HG02938 (cell line): ENCODE measurements at regions not wholly inside any gene's neighbourhood (a gene's known extent, or its start where the extent isn't known, plus 50 kb on each side); places are given as distances from the start of the nearest gene placed in this dataset.

ENCODE experiments used
- ATAC-seq: cut with Tn5 transposase; IDR thresholded peaks from one replicate; pipeline ENCODE4 v1.9.1; 2021; ENCODE audit warnings: mild to moderate bottlenecking, moderate library complexity; ENCODE audit not compliant: unreplicated experiment

GRCh38 chr18:76647322-76647721 is 152.3 kb upstream of the ZNF516 start:
- no peak for ATAC-seq

GRCh38 chr18:76644580-76644979 is 149.5 kb upstream of the ZNF516 start:
- ATAC-seq, result no peak

DNA sequence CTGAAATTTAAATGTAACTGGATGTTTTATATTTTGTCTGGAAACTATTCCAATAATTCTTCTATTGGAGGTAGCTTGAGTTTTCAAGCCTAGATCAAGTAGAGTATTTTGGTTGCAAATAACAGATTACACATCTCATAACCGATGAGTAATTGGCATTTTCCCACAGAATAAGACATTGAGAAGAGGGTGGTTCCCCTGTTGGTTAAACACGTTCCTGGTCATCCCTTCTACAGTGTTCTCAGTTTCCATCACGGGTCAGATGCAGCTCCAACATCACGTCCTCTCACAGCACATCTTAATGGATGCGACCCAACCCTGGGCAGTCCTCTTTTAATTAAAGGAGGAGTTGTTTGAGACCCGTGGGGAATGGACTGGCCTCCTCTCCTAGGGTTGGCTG is 149.0 kb upstream of the ZNF516 start:
- no peak for ATAC-seq

- no peak for ATAC-seq
These were observed 148.2 kb upstream of the ZNF516 start for GRCh38 chr18:76643199-76643598.

DNA sequence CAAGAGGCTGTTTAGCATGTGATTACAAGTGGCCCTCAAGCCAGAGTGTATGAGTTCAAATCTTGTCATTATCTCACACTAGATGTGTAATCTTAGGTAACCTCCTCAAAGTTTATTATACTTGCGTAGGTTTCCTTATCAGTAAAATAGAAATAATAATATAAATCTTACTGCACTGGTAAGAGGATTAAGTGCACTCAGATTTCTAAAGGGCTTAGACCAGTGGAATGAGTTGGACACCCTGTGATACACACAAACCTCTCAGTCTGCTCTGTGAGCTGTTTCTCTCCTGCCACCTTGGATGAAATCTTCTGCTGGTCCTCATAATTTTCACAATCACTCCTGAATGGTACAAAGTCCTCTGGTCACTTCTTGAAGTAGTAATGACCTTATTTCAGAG is 145.4 kb upstream of the ZNF516 start:
- ATAC-seq, result no peak

DNA sequence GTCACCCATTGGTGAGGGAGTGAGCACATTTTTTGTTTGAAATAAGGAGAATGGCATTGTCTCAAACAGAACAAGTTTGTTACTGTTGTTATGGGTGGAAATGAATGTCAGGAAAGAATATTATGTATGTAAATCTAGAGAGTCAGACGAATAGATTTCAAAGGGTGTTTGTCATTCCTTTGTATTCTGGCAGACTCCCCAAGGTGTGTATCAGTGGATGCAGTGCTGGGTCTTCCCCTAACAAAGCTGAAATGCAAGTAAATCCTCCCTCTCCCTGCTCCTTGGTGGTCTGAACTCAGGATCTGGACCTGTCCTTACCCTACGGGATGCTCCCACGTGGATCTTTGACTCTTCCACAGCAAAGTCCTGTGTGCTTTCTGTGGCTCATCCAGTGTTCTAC is 139.5 kb upstream of the ZNF516 start:
- no peak for ATAC-seq

DNA sequence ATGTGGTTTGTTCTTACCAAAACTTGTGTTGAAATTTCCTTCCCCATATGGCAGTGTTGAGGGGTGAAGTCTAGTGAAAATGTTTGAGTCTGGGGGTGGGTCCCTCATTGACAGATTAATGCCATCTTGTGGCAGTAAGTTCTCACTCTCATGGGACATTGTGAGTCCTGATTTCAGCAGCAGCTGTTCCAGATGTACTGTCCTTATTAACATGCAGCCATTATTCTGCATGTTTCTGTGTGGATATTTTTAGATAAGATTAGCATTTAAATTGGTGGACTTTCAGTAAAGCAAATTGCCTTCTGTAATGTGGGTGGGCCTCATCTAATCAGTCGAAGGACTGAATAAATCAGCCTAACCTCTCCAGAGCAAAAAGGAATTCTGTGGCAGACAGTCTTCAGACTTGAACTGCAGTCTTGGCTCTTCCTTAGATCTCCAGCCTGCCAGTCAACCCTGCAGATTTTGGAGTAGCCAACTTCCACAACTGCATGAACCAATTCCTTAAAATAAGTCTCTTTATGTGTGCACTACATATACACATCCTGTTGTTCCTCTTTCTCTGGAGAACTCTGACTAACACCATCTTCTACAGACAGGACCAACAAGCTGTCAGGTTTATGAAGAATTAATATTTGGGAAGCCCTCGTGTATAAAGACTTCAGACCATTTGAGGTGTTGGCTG is 138.7 kb upstream of the ZNF516 start:
- ATAC-seq, result no peak

- ATAC-seq, result no peak
These were observed 132.4 kb upstream of the ZNF516 start for GRCh38 chr18:76627444-76627843.

DNA sequence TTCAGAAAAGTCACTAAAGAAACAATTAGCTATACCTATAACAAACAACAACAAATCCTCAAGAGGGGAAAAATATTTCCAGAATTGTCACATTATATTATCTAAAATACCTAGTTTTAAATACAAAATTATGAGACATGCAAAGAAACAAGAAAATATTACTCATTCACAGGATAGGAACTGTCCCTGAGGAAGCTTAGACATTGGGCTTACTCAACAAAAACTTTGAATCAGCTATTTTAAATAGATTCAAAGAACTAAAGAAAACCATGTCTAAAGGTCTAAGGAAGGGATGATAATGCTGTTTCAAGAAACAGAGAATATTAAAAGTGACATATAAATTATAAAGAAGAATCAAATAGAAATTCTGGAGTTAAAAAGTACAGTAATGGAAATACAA is 131.9 kb upstream of the ZNF516 start:
- ATAC-seq, result no peak

- no peak for ATAC-seq
These were observed 127.6 kb upstream of the ZNF516 start for GRCh38 chr18:76622651-76623050.

DNA sequence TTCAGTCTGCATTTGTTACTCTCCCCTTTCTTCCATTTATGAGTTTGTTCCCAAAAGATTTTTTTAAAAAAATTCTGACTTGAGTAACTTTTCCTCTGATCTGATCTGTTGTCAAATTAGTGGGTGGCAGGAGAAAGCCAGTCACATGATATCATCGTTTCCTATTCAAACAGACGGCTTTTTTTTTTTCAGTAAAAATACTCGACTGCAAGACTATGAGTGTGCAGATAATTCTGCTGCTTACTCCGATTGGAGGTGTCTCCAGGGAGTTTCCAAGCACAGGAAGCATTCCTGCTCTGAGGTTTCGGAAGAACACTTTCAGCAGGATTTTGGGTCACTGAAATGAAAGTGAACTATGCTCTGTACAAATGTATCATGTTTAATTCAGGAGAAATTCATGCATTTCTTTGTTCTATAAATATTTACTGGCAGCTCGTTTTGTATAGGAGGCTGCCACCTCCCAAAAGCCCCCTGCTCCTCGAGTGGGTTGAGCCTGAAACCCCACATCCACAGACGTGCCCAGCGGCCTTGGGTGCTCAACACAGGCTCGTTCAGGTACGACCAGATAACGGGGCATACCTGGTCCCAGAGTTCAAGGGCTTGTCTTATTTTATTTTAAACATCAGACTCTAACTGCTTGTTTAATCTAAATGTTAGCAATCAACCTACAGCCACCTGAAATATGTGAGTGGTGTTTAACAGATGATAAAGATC is 126.9 kb upstream of the ZNF516 start:
- ATAC-seq, result no peak

GRCh38 chr18:76621226-76621625 is 126.2 kb upstream of the ZNF516 start:
- ATAC-seq, result no peak

DNA sequence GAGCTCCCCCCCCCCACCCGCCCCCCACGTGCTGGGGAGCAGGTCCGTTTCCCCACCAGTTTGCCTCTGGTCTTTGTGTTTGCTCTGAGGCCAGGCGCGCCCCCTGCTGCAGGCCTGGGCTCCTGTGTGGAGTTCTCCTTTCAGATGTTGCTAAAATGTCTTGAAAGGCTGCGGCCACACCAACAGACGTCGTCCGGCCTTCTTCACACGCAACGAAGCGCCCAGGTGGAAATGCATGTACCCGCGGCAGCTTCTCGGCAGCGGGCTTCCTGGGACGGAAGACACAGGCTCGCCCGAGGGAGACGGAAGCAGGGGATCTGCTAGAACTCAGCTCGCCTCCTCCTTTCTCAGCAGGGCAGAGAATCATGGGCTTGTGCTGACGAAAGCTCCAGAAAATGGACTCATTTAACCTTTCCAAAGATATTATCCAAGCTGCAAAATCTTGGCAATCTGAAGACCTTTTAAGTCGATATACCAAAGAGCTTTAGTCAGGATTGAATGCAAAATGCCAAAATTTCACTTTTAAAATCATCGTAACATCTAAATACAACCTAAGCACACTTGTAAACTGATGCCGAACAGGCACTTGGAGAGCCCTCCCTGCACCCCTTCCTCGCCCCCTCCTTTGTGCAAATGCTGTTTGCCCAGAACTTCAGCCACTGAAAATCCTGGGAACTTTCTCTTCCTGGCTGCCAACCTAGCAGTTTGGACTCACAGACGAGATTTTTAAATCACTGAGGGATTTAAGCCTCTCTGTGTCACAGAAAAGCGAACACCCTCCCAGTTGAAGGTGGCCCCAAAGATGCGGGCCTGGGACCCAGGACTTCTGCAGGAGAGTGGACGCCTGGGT is 125.5 kb upstream of the ZNF516 start:
- ATAC-seq, result peak; percentile 88

- no peak for ATAC-seq
These were observed 124.7 kb upstream of the ZNF516 start for GRCh38 chr18:76619621-76620315.

DNA sequence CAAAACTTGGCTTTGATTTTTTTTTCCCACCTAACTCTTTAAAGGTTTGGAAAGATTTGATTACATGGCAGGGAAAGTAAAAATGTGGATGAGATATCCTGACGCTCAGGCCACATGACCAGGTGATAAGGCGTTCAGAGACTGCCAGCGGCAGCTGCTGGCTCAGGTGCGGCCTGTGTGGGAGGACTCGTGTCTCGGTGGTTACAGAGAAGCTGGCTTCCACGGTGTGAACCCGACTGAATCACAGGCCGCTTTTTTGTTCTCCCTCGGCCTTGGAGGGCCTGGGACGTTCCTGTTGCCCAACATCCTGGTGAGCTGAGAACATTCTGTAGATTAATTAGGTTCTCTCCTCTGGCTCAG is 124.2 kb upstream of the ZNF516 start:
- ATAC-seq, result no peak

GRCh38 chr18:76618721-76619120 is 123.7 kb upstream of the ZNF516 start:
- no peak for ATAC-seq

GRCh38 chr18:76616373-76616772 is 121.3 kb upstream of the ZNF516 start:
- ATAC-seq, result no peak

- ATAC-seq, result no peak
These were observed 120.2 kb upstream of the ZNF516 start for GRCh38 chr18:76615065-76615733.

DNA sequence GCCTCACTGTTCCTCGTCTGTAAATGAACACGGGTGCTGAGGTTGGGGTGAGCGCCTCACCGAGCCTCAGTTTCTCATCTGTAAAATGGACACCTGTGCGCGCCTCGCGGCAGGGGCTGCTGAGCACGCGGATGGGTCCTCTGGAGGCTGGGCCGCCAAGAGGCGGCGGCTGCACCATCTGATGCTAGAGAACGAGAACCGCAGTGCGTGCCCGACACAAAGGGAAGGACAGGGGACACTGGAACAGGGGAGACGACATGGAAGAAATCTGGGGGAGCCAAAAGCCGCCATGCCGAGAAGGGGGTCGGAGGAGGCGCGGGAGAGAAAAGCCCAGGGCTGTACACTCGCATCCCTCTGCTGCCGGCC is 118.7 kb upstream of the ZNF516 start:
- no peak for ATAC-seq

DNA sequence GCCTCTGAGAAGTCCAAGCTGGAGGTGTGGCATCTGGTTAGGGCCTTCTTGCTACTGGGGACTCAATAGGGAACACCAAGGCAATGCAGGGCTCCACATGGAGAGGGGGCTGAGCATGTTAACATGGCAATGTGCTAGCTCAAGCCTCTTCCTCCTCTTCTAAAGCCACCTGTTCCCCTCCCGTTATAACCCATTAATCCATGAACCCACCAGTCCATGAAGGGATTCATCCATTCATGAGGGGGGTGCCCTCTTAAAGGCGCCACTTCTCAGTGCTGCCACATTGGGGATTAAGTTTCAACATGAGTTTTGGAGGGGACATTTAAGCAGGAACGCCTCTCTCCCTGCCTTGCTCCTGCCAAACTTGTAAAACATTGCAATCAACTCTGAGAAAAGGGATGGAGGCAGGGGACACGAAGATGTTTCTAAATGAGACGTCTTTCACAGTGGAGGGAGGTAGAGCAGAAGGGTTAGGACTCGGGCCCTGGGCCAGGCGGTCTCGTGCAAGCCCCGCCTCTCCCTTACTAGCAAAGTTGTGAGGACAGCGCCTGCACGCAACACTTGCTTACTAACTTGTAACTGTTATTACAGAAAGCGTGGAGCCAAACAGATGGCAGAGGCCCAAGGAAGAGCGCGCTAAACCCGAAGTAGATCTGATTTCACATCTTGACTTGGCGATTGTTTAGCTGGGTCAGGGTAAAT is 118.2 kb upstream of the ZNF516 start:
- ATAC-seq, result no peak
